NCI-H2107 (cell line): ENCODE measurements at regions not wholly inside any gene's neighbourhood (a gene's known extent, or its start where the extent isn't known, plus 50 kb on each side); places are given as distances from the start of the nearest gene placed in this dataset.
A peak's percentile ranks its signal among the peaks of the same experiment; 100 is the strongest.

Experiments
- DNase-seq: peaks from one replicate; lab custom pipeline; 2025; lab: John Stamatoyannopoulos, UW

GRCh38 chr2:71277536-71278103 is 50.7 kb upstream of the PAIP2B start:
- DNase-seq, result no peak

GRCh38 chr2:71277147-71277475 is 50.2 kb upstream of the PAIP2B start:
- no peak for DNase-seq

GRCh38 chr2:71276311-71277146 is 49.6 kb upstream of the PAIP2B start:
- peak; percentile 74 for DNase-seq
